ENCODE measurements at regions not wholly inside any gene's neighbourhood (a gene's known extent, or its start where the extent isn't known, plus 50 kb on each side); places are given as distances from the start of the nearest gene placed in this dataset.
A peak's percentile ranks its signal among the peaks of the same experiment; 100 is the strongest.

DNA sequence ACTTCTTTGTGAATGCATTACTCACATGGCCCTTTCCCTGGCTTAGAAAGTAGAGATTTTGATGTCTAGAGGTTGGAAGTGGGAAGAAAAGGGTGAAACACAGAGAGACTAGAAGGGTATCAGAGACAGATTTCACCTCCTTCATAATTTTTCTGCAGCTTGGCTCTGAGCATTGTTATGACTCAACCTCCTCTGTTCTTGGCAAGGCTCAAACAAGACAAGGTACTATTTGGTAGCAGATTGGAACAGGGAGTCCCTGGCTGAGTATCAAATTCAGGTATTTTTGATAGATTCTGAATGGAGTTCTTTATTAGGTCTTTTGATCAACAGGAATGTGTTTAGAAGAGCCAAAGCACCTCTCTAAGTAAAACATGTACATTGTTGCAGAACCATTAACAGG is 146.3 kb upstream of the CHRDL1 start:
- Histone ChIP-seq H3K4me1 (no peaks in the 10 kb centered on the region), H3K27me3 (peaks cover 0 to 62% of the 10 kb centered on the region in 2 donors), H3K36me3 (no peaks in the 10 kb centered on the region), H3K27ac (peak overlapping the region; percentile 0 to 50), H3K4me3 (no peak overlapping the region), H3K9me3 (no peaks in the 10 kb centered on the region)
- TF ChIP-seq POLR2A (IDR thresholded peaks at IDR 0.05) = no peak
- TF ChIP-seq POLR2AphosphoS5 (IDR thresholded peaks at IDR 0.05) = no peak
- DNase-seq (ENCODE audit: low spot score in 2 of 2) = peak in 1 of 2 donors; percentile 23
- intact Hi-C loops (cut with DNase I; ENCODE audit: low total_unique reads) = no loop called here

DNA sequence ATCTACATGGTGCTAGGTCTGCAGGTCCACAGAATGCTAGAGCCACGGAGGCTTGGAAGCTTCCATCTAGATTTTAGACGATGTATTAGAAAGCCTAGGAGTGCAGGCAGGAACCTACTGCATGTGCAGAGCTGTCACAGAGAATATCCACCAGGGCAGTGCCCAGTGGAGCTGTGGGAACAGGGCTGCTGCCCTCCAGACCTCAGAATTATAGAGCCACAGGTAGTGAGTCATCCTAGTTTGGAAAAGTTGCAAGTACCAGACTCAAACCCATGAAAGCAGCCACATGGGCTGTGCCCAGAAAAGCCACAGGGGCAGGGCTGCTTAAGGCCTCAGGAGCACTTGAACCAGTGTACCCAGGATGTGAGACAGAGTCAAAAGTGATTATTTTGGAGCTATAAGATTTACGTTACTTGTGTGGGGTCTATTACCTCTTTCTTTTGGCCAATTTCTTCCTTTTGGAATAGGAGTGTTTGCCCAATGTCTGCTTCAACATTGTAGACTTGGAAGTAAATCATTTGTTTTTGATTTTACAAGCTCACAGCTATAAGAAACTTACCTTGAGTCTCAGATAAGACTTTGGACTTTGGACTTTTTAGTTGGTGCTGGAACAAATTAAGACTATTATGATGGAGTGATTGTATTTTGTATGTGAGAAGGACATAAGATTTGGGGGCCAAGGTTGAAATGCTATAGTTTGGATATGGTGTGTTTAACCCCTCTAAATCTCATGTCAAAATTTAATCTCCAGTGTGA is 143.5 kb upstream of the CHRDL1 start:
- no peak overlapping the region for H3K27ac ChIP-seq
- H3K9me3 ChIP-seq = no peaks in the 10 kb centered on the region
- TF ChIP-seq POLR2AphosphoS5 (IDR thresholded peaks at IDR 0.05) (no peak), POLR2A (IDR thresholded peaks at IDR 0.05) (no peak)
- TF ChIP-seq, protein P1, sequence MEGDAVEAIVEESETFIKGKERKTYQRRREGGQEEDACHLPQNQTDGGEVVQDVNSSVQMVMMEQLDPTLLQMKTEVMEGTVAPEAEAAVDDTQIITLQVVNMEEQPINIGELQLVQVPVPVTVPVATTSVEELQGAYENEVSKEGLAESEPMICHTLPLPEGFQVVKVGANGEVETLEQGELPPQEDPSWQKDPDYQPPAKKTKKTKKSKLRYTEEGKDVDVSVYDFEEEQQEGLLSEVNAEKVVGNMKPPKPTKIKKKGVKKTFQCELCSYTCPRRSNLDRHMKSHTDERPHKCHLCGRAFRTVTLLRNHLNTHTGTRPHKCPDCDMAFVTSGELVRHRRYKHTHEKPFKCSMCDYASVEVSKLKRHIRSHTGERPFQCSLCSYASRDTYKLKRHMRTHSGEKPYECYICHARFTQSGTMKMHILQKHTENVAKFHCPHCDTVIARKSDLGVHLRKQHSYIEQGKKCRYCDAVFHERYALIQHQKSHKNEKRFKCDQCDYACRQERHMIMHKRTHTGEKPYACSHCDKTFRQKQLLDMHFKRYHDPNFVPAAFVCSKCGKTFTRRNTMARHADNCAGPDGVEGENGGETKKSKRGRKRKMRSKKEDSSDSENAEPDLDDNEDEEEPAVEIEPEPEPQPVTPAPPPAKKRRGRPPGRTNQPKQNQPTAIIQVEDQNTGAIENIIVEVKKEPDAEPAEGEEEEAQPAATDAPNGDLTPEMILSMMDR (IDR thresholded peaks at IDR 0.05) = no peak
- H3K27me3 ChIP-seq = peaks cover 0 to 54% of the 10 kb centered on the region in 2 donors
- no peak overlapping the region for H3K4me3 ChIP-seq
- no peak for DNase-seq (ENCODE audit: low spot score in 2 of 2)
- H3K36me3 ChIP-seq = no peaks in the 10 kb centered on the region
- intact Hi-C loops (cut with DNase I; ENCODE audit: low total_unique reads) = no loop called here
- no peaks in the 10 kb centered on the region for H3K4me1 ChIP-seq

DNA sequence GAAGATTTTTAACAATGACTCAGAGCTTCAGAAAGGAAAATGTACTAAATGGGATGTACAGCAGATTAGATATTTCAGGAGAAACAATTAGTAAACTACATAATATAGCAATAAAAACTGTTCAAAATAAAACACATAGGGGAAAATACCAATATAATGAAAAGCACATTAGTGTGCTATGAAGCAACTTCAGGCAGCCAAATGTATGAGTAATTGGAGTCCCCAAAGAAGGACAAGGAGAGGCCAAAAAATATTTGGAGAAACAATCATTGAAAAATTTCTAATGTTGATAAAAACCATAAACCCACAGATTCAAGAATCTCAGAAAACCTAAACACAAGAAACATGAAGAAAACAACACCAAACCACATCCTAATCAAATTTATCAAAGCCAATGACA is 129.3 kb upstream of the CHRDL1 start:
- no peak for TF ChIP-seq POLR2A (IDR thresholded peaks at IDR 0.05)
- no peak for TF ChIP-seq POLR2AphosphoS5 (IDR thresholded peaks at IDR 0.05)
- TF ChIP-seq, protein P1 (IDR thresholded peaks at IDR 0.05) = no peak
- Histone ChIP-seq H3K9me3 (peaks cover 0 to 5% of the 10 kb centered on the region in 2 donors), H3K27me3 (peaks cover 0 to 31% of the 10 kb centered on the region in 2 donors), H3K4me1 (no peaks in the 10 kb centered on the region), H3K27ac (no peak overlapping the region), H3K36me3 (no peaks in the 10 kb centered on the region), H3K4me3 (no peak overlapping the region)
- intact Hi-C loops (cut with DNase I; ENCODE audit: low total_unique reads) = no loop called here
- DNase-seq (ENCODE audit: low spot score in 2 of 2) = no peak

DNA sequence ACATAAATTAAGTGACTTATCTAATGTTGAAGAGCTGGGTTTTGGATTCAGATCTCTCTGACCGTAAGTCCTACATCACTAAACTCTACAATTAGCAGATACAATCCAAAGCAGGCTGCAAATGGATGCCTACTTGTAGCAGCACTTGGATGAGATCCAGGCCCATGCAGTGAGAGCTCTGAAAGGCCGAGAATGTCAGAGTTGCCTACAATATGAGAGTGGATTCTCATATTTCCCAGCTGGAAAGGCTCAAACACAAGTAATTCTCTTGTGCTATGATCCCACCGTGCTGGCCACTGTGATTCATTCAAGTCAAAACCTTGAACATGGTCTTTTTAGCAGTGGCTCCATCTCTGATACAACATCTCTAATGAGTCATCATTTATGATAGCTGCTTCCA is 125.4 kb upstream of the CHRDL1 start:
- TF ChIP-seq POLR2AphosphoS5 (IDR thresholded peaks at IDR 0.05) = no peak
- TF ChIP-seq, protein P1 (IDR thresholded peaks at IDR 0.05) = no peak
- no peak for TF ChIP-seq POLR2A (IDR thresholded peaks at IDR 0.05)
- no peaks in the 10 kb centered on the region for H3K36me3 ChIP-seq
- H3K9me3 ChIP-seq = no peaks in the 10 kb centered on the region
- DNase-seq (ENCODE audit: low spot score in 2 of 2) = no peak
- intact Hi-C loops (cut with DNase I; ENCODE audit: low total_unique reads) = no loop called here
- no peaks in the 10 kb centered on the region for H3K4me1 ChIP-seq
- peaks cover 0 to 30% of the 10 kb centered on the region in 2 donors for H3K27me3 ChIP-seq
- H3K27ac ChIP-seq = no peak overlapping the region
- H3K4me3 ChIP-seq = no peak overlapping the region

DNA sequence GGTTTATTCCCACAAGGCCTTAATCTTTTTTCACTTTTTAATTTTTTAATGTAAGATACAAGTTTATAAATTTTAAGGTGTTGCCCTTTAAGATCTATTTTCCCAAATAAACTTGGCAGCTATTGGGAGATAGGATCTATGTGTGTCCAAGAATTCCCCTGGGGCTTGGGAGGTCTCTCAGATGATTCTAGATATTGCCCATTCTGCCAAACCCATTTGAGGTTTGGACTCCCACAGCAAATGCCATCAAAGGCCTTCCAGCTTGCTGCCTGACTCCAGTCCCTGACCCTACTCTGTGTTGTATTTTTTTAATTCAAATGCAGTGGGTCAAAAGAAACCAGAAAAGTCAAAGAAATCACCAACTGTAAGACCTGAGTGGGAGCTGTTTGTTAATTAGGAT is 120.0 kb upstream of the CHRDL1 start:
- DNase-seq (ENCODE audit: low spot score in 2 of 2) = no peak
- Histone ChIP-seq H3K4me3 (no peak overlapping the region), H3K27ac (peak overlapping the region; percentile 26 to 45), H3K4me1 (no peaks in the 10 kb centered on the region), H3K36me3 (no peaks in the 10 kb centered on the region), H3K27me3 (peaks cover 0 to 8% of the 10 kb centered on the region in 2 donors), H3K9me3 (no peaks in the 10 kb centered on the region)
- TF ChIP-seq POLR2AphosphoS5 (IDR thresholded peaks at IDR 0.05) (no peak), POLR2A (IDR thresholded peaks at IDR 0.05) (no peak)
- TF ChIP-seq, protein P1 (IDR thresholded peaks at IDR 0.05) = no peak
- intact Hi-C loops (cut with DNase I; ENCODE audit: low total_unique reads) = no loop called here
